ENCODE measurements at regions not wholly inside any gene's neighbourhood (a gene's known extent, or its start where the extent isn't known, plus 50 kb on each side); places are given as distances from the start of the nearest gene placed in this dataset.

GRCh38 chr10:2914741-2915140, 152.6 kb upstream of the PFKP start:
- TF ChIP-seq CTCF (IDR thresholded peaks at IDR 0.05), result no peak
- TF ChIP-seq POLR2A (IDR thresholded peaks at IDR 0.05), result no peak
